HUES64 (cell line): ENCODE measurements at regions not wholly inside any gene's neighbourhood (a gene's known extent, or its start where the extent isn't known, plus 50 kb on each side); places are given as distances from the start of the nearest gene placed in this dataset.

Experiments used
- H3K27ac ChIP-seq: 2 replicates; pipeline ENCODE4 v1.7.0; 2013; ENCODE audit warnings: low read depth, low read length, inconsistent platforms
- H3K27me3 ChIP-seq: 2 replicates; pipeline ENCODE4 v1.6.1; 2013; ENCODE audit warnings: mild to moderate bottlenecking, low read length; ENCODE audit not compliant: insufficient read depth
- H3K36me3 ChIP-seq: 2 replicates; pipeline ENCODE4 v1.6.1; 2013; ENCODE audit warnings: mild to moderate bottlenecking, low read length; ENCODE audit not compliant: insufficient read depth
- H3K4me1 ChIP-seq: 2 replicates; pipeline ENCODE4 v1.6.1; 2013; ENCODE audit warnings: mild to moderate bottlenecking, low read length, moderate library complexity; ENCODE audit not compliant: insufficient read depth
- H3K4me3 ChIP-seq: 2 replicates; pipeline ENCODE4 v1.5.1; 2013; ENCODE audit warnings: mild to moderate bottlenecking, low read length, moderate library complexity
- H3K9ac ChIP-seq: 2 replicates; pipeline ENCODE4 v1.6.1; 2013; ENCODE audit warnings: mild to moderate bottlenecking, low read depth, low read length
- H3K9me3 ChIP-seq: 2 replicates; pipeline ENCODE4 v1.6.1; 2013; ENCODE audit warnings: low read depth, low read length; ENCODE audit not compliant: insufficient read depth
- WGBS: fragments of 150-250, 120-280 bp; methylation state at CpG from one replicate; pipeline ENCODE4 v1.1.7; 2013; ENCODE audit warnings: missing lambda C conversion rate; 5-methylcytosine and 5-hydroxymethylcytosine counted together

GRCh38 chr1:201752333-201752732 lies 76.6 kb upstream of the IPO9 start:
- H3K27me3 ChIP-seq = no peaks in the 10 kb centered on the region
- H3K27ac ChIP-seq = peak overlapping the region; percentile 14
- no peaks in the 10 kb centered on the region; the same call in 1 of the 2 replicates for H3K36me3 ChIP-seq
- 64% methylated on average over 2 of the region's 2 CpGs for WGBS
- H3K4me1 ChIP-seq = peaks cover 63% of the 10 kb centered on the region
- H3K9ac ChIP-seq = no peak overlapping the region
- H3K9me3 ChIP-seq = no peaks in the 10 kb centered on the region
- H3K4me3 ChIP-seq = no peak overlapping the region

GRCh38 chr1:201753492-201753891 lies 75.5 kb upstream of the IPO9 start:
- H3K27me3 ChIP-seq = no peaks in the 10 kb centered on the region
- H3K9ac ChIP-seq = no peak overlapping the region
- H3K36me3 ChIP-seq = no peaks in the 10 kb centered on the region; the same call in 1 of the 2 replicates
- 72% methylated on average over 3 of the region's 3 CpGs for WGBS
- no peak overlapping the region for H3K27ac ChIP-seq
- H3K9me3 ChIP-seq = no peaks in the 10 kb centered on the region
- H3K4me1 ChIP-seq = peaks cover 54% of the 10 kb centered on the region
- H3K4me3 ChIP-seq = no peak overlapping the region

- no peaks in the 10 kb centered on the region; the same call in 1 of the 2 replicates for H3K36me3 ChIP-seq
- no peaks in the 10 kb centered on the region for H3K27me3 ChIP-seq
- no peak overlapping the region for H3K9ac ChIP-seq
- H3K9me3 ChIP-seq = no peaks in the 10 kb centered on the region
- H3K4me1 ChIP-seq = peaks cover 57% of the 10 kb centered on the region
- no peak overlapping the region for H3K27ac ChIP-seq
- WGBS = 84% methylated on average over 4 of the region's 4 CpGs
- no peak overlapping the region for H3K4me3 ChIP-seq
Measured at GRCh38 chr1:201754353-201754752, 74.6 kb upstream of the IPO9 start.

- Histone ChIP-seq H3K36me3 (no peaks in the 10 kb centered on the region), H3K4me1 (peaks cover 60% of the 10 kb centered on the region), H3K9me3 (no peaks in the 10 kb centered on the region), H3K9ac (no peak overlapping the region), H3K27me3 (no peaks in the 10 kb centered on the region), H3K27ac (no peak overlapping the region), H3K4me3 (no peak overlapping the region)
Measured at GRCh38 chr1:201755200-201755599, 73.8 kb upstream of the IPO9 start.

- Histone ChIP-seq H3K27me3 (no peaks in the 10 kb centered on the region), H3K36me3 (no peaks in the 10 kb centered on the region), H3K4me1 (peaks cover 60% of the 10 kb centered on the region), H3K9me3 (no peaks in the 10 kb centered on the region), H3K9ac (no peak overlapping the region), H3K27ac (no peak overlapping the region), H3K4me3 (no peak overlapping the region)
Measured at GRCh38 chr1:201756406-201756805, 72.6 kb upstream of the IPO9 start.

- no peak overlapping the region for H3K4me3 ChIP-seq
- H3K9me3 ChIP-seq = no peaks in the 10 kb centered on the region
- no peak overlapping the region for H3K9ac ChIP-seq
- WGBS = 93% methylated on average over 4 of the region's 4 CpGs
- H3K36me3 ChIP-seq = no peaks in the 10 kb centered on the region
- H3K27me3 ChIP-seq = no peaks in the 10 kb centered on the region
- H3K27ac ChIP-seq = no peak overlapping the region
- H3K4me1 ChIP-seq = peaks cover 60% of the 10 kb centered on the region
Measured at GRCh38 chr1:201758499-201759050, 70.4 kb upstream of the IPO9 start.

- Histone ChIP-seq H3K4me3 (no peak overlapping the region), H3K27me3 (no peaks in the 10 kb centered on the region), H3K4me1 (peaks cover 60% of the 10 kb centered on the region), H3K9ac (no peak overlapping the region), H3K9me3 (no peaks in the 10 kb centered on the region), H3K36me3 (no peaks in the 10 kb centered on the region), H3K27ac (no peak overlapping the region)
- whole genome bisulfite sequencing = 86% methylated on average over 3 of the region's 3 CpGs
Measured at GRCh38 chr1:201759194-201759815, 69.7 kb upstream of the IPO9 start.

GRCh38 chr1:201760516-201760915 lies 68.4 kb upstream of the IPO9 start:
- WGBS = 20% methylated on average over 1 of the region's 1 CpG
- H3K4me3 ChIP-seq = no peak overlapping the region
- H3K9ac ChIP-seq = no peak overlapping the region
- H3K9me3 ChIP-seq = no peaks in the 10 kb centered on the region
- peaks cover 53% of the 10 kb centered on the region for H3K4me1 ChIP-seq
- peak overlapping the region; percentile 13; the same call in 1 of the 2 replicates for H3K27ac ChIP-seq
- H3K36me3 ChIP-seq = no peaks in the 10 kb centered on the region
- no peaks in the 10 kb centered on the region for H3K27me3 ChIP-seq

- peak overlapping the region; percentile 10; the same call in 1 of the 2 replicates for H3K27ac ChIP-seq
- no peak overlapping the region for H3K4me3 ChIP-seq
- H3K4me1 ChIP-seq = peaks cover 53% of the 10 kb centered on the region
- H3K9ac ChIP-seq = no peak overlapping the region
- H3K9me3 ChIP-seq = no peaks in the 10 kb centered on the region
- 83% methylated on average over 6 of the region's 8 CpGs for WGBS
- no peaks in the 10 kb centered on the region for H3K27me3 ChIP-seq
- H3K36me3 ChIP-seq = no peaks in the 10 kb centered on the region
Measured at GRCh38 chr1:201761178-201761577, 67.8 kb upstream of the IPO9 start.

GRCh38 chr1:201761871-201762270 lies 67.1 kb upstream of the IPO9 start:
- Histone ChIP-seq H3K27me3 (no peaks in the 10 kb centered on the region), H3K9ac (no peak overlapping the region), H3K9me3 (no peaks in the 10 kb centered on the region), H3K27ac (peak overlapping the region; percentile 3; the same call in 1 of the 2 replicates), H3K36me3 (no peaks in the 10 kb centered on the region), H3K4me1 (peaks cover 53% of the 10 kb centered on the region), H3K4me3 (no peak overlapping the region)
- WGBS = 86% methylated on average over 4 of the region's 4 CpGs

GRCh38 chr1:201762381-201762780 lies 66.6 kb upstream of the IPO9 start:
- Histone ChIP-seq H3K9ac (no peak overlapping the region), H3K4me3 (no peak overlapping the region), H3K4me1 (peaks cover 53% of the 10 kb centered on the region), H3K27me3 (no peaks in the 10 kb centered on the region), H3K9me3 (no peaks in the 10 kb centered on the region), H3K27ac (no peak overlapping the region), H3K36me3 (no peaks in the 10 kb centered on the region)
- WGBS = 89% methylated on average over 1 of the region's 2 CpGs
